HG03439 (cell line): ENCODE measurements at regions not wholly inside any gene's neighbourhood (a gene's known extent, or its start where the extent isn't known, plus 50 kb on each side); places are given as distances from the start of the nearest gene placed in this dataset.
"Not testable (repeated sequence)": the region's sequence is repeated elsewhere in the genome, so short reads cannot be mapped to it uniquely, and the experiment has no call there.

ENCODE experiments used
- ATAC-seq: cut with Tn5 transposase; IDR thresholded peaks from one replicate; pipeline ENCODE4 v1.9.1; 2021; ENCODE audit warnings: mild to moderate bottlenecking, moderate library complexity; ENCODE audit not compliant: unreplicated experiment

DNA sequence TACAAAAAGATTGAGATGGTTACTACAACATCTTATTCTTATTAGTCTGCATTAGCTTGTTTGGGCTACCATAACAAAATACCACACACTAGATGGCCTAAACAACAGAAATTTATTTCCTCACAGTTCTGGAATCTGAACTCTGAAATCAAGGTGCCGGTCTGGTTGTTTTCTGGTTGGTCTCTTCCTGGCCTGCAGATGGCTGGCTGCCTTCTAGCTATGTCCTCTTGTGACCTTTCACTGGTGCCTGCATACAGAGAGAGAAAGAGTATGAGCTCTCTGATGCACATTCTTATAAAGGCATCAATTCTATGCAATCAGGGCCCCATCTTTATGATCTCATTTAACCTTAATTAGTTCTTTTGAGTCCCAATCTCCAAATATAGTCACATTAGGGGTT is 696.5 kb downstream of the TDRD15 start:
- ATAC-seq, result no peak

DNA sequence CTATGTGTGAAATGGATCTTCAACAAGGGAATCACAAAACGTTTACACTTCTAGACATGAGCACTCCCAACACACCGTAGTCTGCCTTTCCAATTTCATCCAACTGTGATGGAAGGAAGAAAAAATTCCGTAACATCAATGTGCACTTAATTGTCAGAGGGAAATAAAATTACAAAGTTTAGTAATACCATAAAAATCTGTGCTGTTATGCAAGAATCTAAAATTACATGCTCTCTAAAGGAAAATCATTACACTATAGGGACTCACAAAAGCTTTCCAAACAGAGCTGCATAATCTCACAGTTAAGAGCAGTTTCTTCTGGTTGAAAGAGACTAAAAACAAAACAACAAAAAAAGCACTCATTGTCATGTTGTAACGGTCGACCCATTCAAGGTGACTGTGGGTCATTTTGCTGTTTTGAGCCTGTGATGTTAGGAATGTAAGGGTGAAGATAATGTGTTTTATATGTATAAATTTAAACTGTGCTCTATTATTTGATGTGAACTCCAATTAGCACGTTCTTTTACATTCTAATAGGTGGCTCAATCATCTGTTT is 698.0 kb downstream of the TDRD15 start:
- no peak for ATAC-seq

DNA sequence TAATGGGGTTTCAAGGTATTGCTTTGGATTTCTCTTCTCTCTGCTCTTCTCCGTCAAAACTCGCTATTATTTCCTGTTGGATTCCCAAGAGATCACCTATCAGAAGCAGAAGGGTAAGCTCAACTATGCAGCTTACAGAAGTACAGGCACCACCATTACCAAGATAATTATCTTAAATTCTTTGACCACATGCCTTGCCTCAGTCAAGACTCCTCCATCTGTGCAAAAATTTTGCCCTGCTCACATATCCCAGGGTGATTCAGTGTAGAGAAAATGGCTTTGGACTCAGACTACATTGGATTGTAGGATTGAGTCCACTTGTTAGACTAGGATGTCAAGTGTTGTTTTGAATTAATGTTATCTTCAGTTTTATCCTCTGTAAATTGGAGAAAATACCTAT is 698.7 kb downstream of the TDRD15 start:
- ATAC-seq, result no peak

DNA sequence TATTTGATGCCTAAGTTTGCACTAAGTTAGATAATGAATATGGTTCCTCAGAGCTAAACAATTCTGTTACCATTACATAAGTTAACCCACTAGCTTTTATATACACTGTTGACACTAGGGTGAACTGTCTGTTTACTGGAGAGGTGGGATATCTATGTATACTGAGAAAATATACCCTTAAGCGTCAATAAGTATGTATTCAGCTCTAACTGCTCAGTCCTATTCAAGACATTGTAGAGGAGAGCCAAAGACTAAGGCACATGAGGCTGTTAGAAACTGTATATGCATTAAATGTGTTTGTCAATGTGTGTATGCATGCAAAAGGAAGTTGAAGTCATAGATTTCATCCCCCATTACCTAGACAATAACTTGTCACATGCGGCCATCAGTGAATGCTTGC is 710.0 kb downstream of the TDRD15 start:
- ATAC-seq, result no peak

DNA sequence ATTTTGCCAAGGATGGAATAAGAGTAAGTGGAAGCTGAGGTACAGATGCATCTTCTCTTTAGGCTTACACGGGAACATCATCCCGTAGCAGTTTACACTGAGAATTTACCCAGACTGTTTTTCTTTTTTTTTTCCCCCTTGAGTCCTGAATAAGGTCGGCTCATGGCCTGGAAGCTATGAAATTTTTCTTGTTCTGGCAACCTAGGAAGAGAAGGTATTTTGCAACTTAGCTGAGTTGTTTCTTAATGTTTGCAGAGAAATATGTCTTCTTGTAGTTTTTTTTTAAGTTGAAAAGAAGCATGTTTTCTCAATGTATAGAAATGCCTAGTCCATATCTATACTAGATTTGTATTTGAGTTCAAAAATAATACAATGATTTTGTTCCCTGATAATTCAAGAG is 712.5 kb downstream of the TDRD15 start:
- ATAC-seq, result no peak

DNA sequence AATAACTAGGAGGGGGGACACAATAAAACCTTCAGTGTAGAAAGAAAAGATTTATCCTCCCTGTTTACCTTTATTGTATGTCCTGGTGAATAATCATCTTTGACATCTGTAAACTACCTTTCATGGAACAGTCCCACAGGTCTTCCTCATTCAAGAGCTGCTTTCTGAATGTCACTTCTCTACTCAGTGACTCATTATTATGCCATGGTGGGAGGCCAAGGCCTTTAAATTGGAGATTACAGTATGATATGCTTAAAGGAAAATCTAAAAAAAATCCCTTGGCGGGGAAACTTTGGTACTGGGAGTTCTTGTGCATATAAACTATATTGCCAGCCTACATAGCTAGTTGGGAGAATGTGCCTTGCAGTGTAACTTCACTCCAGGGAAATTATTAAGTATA is 713.0 kb downstream of the TDRD15 start:
- no peak for ATAC-seq

DNA sequence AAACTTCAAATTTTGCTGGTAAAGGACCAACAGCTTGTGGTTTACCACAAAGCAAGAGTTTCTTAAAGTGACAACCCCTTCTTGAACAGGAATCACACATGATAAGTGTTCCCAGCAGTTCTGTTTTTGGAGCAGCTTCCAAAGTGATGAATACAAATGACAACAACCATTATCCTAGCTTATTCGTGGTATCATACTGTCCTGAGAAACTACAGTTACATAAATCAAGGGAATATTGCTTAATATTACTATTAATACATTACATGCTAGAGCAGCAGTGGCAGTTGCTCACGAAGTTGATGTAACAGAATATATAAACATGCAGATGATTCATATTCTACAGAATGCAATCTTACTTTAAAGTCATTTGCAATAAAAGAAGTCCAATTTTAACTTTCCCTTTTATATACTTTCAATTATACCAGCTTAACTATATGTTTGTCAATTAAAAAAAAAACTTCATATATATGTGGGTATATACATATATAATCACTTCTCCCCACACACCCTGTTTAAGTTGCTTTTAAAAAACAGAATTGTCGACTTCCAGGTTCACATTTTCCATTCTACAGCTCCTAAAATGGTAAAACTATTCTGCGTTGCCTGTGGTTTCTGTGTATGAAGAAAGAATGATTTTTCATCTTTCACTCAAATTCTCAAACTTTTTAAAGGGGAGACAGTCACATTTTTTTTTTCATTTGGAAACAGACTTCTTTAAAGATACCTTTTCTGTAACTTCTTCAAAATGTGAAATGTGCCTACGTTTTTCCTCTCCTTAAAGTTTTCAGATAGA is 713.6 kb downstream of the TDRD15 start:
- no peak for ATAC-seq

DNA sequence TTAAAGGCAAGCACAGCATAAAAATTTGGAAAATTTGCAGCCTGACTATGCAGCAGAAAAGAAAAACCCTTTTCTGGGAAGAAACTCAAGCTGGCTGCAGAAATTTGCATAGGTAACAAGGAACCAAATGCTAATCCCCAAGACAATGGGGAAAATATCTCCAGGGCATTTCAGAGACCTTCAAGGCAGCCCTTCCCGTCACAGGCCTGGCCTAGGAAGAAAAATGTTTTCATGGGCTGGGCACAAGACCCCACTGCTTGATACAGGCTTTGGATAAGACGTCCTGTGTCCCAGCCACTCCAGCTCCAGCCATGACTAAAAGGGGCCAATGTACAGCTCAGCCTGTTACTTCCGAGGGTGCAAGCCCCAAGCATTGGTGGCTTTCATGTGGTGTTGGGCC is 717.6 kb downstream of the TDRD15 start:
- ATAC-seq, result no peak

DNA sequence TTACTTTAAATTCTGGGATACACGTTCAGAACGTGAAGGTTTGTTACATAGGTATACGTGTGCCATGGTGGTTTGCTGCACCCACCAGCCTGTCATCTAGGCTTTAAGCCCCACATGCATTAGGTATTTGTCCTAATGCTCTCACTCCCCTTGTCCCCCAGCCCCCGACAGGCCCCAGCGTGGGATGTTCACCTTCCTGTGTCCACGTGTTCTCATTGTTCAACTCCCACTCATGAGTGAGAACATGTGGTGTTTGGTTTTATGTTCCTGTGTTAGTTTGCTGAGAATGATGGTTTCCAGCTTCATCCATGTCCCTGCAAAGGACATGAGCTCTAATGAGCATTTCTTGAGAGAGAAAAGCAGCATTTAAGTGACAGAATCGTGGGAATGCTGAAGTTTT is 726.6 kb downstream of the TDRD15 start:
- not testable (repeated sequence) for ATAC-seq

DNA sequence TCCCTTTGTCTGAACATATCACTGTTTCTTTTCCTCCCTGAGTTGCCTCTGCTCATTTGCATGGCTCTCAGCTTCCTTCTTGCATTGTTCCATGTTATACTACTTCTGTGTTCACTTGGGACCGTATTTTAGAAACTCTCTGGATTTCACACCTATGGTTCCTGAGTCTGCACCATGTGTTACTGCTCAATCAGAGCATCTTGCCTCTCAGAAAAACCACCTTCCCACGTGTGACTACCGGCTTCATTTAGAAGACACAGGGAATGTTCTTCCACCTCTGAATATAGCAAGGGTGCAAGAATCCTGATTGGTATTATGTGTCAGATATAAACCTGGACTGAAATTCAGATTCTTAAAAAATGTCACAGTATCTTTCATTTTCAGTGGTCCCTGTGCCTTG is 731.2 kb downstream of the TDRD15 start:
- no peak for ATAC-seq

DNA sequence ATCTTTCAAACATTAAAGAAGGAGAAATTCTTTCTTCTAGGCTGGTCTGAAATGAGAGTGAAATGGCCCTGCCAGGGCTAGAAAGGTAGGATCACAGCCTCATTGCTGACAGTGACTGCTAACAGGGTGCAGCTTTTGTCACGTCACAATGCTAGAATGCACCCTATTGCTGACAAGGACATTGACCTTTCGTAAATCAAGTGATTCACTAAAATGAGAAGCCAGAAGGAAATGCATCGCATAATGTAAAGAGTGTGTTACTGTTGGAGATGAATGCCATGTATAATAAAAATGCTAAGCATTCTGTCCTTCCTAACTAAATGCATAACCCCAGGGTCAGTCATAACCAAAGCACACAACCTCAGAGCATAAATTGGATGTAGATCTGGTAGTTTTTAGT is 732.9 kb downstream of the TDRD15 start:
- no peak for ATAC-seq

DNA sequence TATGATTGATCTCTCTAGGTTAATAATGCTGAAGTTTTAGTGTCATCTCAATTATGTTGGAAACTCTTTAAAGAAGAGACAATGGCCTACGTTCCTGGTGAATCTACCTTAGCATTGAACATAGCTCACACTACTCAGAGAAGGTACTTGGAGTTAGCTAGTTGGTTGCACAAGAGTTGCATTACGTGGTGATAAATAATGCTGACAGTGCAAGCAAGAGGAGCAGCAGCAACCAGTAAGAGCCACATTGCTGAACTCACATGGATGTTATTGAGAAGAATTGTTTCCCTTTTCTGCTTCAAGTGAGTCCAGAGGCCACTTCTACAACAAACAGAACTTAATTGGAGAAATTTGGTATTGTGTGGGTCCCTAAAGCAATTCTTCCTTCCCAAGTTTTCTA is 737.1 kb downstream of the TDRD15 start:
- no peak for ATAC-seq

DNA sequence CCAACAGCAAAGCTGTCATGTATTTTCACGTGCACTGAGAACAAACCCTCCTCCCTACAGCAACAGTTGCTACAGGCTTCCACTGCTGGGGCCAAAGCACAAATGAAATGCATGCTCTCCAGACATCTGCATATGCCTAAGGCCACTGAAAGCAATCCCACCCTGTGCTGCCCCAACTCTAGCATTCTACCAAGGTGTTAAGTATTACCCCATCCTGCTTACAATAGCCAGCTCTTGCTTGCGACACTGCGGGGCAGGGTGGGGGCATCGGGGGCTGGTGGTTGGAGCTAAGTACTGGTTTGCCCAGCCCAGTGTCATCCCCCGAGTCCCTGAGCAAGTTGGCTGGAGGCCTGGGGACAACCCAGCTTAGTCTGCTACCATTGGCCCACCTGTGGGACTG is 742.5 kb downstream of the TDRD15 start:
- no peak for ATAC-seq

DNA sequence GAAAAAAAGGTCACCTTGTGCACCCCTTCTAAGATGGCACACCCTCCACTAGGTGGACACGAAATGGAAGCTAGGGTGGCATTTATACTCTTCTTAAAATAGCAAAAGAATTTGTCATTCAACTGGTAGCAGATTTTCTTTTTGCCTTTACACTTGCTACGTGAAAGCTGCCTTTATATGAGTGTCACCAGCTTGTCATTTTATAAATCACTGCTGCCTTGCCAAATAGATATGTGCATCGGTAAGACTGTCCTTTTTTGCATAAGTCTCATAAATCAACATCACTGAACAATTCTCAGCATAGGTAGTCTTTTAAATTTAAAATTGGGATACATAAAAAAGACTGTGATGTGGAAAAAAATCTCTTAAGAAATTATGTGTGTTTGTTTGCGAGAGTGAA is 764.1 kb downstream of the TDRD15 start:
- ATAC-seq, result no peak

DNA sequence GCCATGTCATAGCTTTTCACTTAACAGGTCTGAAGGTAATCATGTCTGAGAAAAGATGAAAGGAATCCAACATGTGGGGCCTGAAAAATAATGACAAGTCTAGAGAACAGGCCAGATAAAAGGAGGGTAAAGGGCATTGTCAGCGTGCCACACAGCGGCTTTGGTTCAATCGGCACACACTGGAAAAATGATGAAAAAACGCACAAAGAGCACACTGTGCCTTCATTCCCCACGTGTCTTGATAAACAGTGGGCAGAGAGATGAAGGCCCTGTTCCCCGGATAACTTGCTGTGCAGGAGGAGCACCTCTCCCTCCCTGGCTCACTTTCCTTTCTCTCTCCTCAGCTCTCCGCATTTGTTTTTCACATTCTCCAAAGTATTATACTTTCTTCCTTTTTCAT is 766.3 kb downstream of the TDRD15 start:
- no peak for ATAC-seq

DNA sequence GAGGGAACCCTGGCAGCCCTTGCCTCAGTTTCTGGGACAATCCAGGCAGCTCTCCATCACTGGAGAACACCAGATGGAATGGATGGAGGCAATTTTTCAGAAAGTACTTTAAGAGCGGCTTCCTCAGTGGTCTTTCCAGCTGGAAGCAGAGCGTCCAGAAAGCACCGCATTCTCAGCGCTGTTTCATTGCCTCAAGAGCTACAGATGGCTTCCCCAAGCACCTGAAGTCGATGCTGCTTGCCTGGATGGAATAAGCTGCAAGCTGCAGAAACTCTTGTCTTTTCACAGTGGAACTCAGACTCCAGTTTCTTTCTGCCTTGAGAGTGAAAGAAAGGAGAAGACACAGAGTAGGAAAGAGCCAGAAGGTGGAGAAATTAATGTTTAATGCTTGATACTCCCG is 766.9 kb downstream of the TDRD15 start:
- no peak for ATAC-seq

DNA sequence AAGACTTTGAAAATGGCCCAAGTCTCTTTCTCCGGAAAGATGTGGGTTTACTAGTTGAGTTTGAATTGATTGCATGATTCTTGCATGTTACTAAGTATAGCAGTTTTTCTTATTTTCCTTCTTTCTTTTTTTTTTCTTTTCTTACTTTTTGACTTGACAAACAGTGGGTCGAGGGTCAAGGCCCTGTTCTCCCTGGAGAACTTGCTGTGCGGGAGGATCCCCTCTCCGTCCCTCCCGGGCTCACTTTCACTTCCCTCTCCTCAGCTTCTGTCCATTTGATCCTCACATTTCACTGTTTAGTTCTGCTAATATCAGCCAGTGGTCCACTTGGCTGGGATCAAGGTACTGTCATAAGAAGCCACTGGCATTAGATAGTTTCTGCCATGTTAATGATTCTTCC is 767.4 kb downstream of the TDRD15 start:
- no peak for ATAC-seq

DNA sequence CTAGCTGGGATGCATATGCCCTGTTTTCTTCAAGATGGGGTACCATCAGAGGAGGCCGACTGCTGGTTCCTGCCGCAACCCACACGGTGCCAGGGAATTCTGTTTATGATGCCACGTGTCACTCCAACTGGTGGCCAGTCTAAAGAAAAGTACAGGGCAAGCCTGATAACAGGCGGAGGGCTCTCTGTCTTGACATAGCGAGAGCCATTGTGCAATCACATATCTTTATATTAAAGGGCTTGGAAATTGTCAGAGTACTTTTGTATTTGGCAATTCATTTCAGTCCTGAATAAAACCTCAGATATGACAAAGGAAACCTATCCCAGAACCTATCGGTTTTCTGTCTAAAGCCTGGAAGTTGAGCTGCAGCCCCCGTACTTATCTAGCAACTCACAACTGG is 768.4 kb downstream of the TDRD15 start:
- ATAC-seq, result no peak

DNA sequence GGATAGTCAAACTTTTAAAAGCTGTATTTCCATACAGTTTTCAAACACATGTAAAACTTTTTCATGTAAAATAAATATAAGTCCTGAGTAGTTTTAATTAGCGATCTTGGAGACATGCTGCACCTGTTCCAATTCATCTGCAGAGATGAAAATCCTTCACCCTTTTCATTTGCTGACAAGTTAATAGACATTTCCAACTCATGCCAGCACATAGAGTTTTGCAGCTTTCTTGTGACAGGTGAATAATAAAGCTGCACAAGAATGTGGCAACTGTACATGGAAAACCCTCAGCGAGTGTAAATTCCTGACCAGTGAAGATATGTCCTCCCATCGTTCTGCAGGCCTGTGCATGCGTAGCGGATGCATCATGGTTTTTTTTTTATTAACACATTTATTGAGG is 771.4 kb downstream of the TDRD15 start:
- ATAC-seq, result no peak

DNA sequence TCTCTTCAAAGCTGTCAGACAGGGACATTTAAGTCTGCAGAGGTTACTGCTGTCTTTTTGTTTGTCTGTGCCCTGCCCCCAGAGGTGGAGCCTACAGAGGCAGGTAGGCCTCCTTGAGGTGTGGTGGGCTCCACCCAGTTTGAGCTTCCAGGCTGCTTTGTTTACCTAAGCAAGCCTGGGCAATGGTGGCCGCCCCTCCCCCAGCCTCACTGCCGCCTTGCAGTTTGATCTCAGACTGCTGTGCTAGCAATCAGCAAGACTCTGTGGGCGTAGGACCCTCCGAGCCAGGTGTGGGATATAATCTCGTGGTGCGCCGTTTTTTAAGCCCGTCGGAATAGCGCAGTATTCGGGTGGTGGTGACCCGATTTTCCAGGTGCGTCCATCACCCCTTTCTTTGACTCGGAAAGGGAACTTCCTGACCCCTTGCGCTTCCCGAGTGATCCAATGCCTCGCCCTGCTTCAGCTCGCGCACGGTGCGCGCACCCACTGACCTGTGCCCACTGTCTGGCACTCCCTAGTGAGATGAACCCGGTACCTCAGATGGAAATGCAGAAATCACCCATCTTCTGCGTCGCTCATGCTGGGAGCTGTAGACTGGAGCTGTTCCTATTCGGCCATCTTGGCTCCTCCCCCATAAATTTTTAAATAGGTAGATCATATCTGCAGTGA is 785.1 kb downstream of the TDRD15 start:
- ATAC-seq, result not testable (repeated sequence)

DNA sequence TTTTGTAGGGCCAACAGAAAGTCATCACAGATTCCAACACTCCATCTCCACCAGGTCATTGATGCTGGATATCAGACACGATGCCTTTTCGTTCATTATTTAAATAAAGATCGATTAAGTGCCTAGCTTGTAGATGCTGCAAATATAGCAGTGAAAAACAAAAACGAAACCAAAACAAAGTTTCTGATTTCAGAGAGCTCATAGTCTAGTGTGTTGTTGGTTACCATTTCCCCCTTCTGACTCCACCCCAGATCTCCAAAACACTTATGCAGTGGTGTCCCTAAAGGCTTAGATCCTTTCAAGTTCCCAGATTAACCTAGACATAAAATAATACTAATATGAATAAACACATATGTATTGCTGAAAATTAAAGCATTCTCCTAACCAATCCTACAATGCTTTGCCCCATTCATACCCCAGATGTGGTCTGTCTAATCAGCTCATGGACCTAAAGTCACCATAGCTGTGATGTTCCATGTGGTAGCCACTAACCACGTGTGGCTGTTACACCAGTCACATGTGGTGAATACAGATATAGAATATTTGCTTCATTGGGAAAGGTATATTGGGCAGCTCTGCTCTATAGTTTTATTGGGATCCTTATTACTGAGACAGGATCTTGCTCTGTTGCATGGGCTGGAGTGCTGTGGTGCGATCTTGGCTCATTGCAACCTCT is 787.2 kb downstream of the TDRD15 start:
- no peak for ATAC-seq

DNA sequence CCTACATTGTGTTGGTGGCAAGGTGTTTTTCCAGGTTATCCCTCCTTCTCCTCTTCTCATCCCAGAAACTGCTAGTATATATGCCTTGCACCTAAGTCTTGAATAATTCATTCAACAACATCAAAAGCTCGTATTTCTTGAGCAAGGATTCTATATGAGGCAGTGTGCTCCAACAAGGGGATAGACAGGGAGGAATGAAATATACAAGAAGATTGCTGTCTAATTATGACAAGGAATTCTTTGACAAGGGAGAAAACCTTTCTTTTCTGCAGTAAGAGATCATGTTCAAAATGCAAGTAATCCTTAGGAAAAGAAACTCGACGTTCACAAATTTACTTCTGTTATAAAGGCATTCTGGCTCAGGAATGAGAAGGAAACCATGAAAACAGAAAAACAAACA is 788.6 kb downstream of the TDRD15 start:
- ATAC-seq, result no peak
